ENCODE measurements at regions not wholly inside any gene's neighbourhood (a gene's known extent, or its start where the extent isn't known, plus 50 kb on each side); places are given as distances from the start of the nearest gene placed in this dataset.

DNA sequence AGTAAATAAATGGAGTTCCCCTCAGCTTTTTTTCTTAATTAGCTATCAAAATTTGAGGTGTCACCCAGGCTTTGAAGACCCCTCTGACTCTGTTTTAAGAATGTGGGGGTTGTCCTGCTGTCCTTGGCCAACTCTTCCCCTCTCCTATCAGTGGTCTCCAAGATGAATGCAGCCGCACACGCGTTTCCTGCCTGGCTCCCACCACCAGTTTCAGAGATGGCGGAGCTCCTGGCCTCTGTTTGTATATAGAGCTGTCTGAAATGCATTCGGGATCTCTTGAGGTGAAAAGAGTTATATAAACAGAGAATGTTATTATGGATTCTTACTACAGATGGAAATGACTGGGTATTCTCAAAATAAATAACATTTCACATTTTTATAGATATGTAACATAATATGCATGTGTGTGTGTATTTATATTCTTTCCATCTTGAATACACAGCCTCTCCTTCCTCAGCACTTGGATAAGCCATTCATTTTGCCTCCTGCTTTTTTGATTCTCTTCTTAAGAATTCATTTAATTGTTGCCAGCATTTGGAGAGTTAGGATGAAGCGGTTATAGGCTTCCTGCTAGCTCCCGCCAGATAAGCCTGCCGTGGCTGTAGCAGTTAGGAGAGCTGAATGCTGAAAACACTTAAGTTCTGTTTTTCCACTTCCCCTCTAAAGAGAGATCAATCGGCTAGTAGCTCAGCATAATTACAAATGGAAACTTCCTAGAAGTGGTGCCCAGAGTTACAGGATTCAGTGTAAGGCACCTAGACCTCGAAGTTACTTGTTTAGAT is 659.3 kb upstream of the FANCL start:
- DNase-seq (ENCODE audit: low read depth in 2 of 3, low spot score in 1 of 3), result no peak

- DNase-seq (ENCODE audit: low read depth in 2 of 3, low spot score in 1 of 3), result no peak
These were observed 658.6 kb upstream of the FANCL start for GRCh38 chr2:58899692-58900091.

- DNase-seq (ENCODE audit: low read depth in 2 of 3, low spot score in 1 of 3), result no peak
These were observed 655.5 kb upstream of the FANCL start for GRCh38 chr2:58896638-58897037.

DNA sequence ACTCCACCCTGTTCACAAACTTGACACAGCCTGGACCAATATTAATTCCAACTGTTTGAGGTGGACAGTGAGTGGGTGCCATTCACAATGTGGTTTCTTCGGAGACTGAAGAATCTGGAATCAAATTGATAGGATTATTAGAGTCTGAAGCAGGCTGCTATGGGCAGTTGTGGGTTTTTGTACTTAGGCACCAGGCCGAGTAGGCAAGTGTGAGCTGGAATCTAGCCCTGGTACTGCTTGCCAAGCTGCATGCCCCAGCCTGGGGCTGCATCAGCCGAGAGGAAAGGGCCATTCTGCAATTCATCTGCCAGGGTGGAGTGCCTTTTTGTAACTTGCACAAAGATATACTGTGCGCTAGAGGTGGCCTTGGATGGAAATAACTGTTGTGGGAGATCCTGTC is 654.7 kb upstream of the FANCL start:
- no peak for DNase-seq (ENCODE audit: low read depth in 2 of 3, low spot score in 1 of 3)

DNA sequence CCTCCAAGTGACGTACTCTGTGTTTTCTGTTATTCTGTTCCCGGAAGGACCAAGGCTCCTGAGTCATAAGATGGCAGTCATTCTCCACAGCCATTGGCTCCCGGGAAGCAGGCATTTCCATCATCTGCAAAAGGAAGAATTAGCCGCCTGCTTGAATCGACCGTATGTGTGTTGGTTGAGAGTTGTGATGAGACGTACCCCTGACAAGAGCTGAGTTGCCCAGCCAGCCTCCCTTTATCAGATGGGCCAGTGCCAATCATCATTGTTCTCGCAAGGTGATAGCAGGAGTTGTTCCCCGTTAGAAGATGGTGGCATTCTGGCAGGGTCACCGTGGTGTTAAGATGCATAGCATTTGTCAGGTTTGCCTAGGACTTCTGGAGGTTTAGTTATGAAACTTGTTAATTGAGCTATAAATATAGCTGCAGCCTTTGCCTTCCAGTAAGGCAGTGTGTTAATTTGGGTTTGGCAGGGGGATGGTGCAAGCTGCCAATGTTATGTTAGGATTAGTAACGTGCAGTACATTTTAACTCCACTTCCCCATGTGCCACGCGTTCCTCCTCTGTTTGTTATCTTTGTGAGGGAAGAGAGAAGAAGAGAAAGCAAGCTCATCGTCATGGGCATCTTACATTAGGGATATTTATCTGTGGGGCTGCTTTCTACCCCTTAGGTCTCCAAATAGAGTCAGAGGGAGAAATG is 652.7 kb upstream of the FANCL start:
- DNase-seq (ENCODE audit: low read depth in 2 of 3, low spot score in 1 of 3), result no peak

- DNase-seq (ENCODE audit: low read depth in 2 of 3, low spot score in 1 of 3), result no peak
These were observed 650.8 kb upstream of the FANCL start for GRCh38 chr2:58891828-58892377.

GRCh38 chr2:58890865-58891525 is 649.9 kb upstream of the FANCL start:
- DNase-seq (ENCODE audit: low read depth in 2 of 3, low spot score in 1 of 3), result no peak

- DNase-seq (ENCODE audit: low read depth in 2 of 3, low spot score in 1 of 3), result no peak
These were observed 644.9 kb upstream of the FANCL start for GRCh38 chr2:58886009-58886408.

DNA sequence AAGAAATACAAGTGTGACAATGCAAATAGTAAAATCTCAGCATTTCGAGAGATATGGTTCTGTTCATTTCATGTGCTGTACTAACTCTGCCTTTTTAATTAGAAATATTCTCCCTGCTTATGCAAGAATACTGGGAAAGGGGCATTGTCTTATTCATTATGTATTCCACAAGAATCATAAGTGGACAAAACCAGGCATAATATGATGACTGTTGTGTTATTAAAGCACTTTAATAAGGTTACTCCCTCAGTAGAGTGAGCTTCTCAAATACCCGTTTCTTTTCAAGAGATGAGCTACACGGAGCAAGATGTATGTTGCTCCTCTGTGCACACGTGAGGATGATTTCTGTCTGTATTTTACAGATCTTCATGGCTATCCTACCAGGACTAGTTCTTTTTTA is 638.7 kb upstream of the FANCL start:
- no peak for DNase-seq (ENCODE audit: low read depth in 2 of 3, low spot score in 1 of 3)

- DNase-seq (ENCODE audit: low read depth in 2 of 3, low spot score in 1 of 3), result no peak
These were observed 637.7 kb upstream of the FANCL start for GRCh38 chr2:58878778-58879177.

DNA sequence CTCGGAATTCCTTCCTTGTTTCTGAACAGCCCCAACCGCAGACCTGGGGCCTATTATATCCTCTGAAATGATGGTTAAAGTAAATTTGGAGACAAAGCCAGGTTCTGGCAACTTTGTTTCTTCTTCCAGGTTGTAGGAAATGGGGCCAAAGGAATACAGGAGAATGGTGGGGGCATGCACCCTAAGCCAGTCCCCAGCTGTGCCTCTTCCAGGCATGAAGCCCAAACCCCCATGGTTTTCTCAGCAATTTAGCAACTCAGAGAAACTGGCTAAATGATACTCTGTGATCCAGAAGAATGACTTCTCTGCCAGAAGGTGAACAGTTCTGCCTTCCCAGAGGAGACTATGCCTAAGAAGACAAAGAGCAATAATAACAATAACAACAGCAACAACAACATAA is 635.0 kb upstream of the FANCL start:
- no peak for DNase-seq (ENCODE audit: low read depth in 2 of 3, low spot score in 1 of 3)

DNA sequence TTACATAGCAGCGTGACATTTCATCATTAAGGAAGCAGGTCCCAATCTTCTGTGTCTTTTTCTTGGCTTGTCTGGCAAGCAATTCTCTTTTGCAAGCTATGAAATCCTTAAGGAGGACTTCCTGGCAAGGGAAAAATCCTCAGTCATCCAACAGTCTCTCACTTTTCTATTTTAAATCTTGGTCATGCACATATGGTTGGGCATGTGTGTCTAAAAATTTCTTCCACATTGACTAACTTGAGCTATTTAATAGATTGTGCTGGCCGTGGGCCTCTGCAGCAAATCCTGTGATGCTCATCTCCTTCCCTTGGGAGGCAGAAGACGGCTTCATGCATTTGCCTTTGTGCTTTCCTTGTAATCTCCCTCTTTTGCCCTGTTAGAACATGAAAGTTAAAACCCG is 634.3 kb upstream of the FANCL start:
- DNase-seq (ENCODE audit: low read depth in 2 of 3, low spot score in 1 of 3), result no peak

GRCh38 chr2:58871469-58872142 is 630.5 kb upstream of the FANCL start:
- no peak for DNase-seq (ENCODE audit: low read depth in 2 of 3, low spot score in 1 of 3)

- DNase-seq (ENCODE audit: low read depth in 2 of 3, low spot score in 1 of 3), result no peak
These were observed 629.6 kb upstream of the FANCL start for GRCh38 chr2:58870704-58871103.

DNA sequence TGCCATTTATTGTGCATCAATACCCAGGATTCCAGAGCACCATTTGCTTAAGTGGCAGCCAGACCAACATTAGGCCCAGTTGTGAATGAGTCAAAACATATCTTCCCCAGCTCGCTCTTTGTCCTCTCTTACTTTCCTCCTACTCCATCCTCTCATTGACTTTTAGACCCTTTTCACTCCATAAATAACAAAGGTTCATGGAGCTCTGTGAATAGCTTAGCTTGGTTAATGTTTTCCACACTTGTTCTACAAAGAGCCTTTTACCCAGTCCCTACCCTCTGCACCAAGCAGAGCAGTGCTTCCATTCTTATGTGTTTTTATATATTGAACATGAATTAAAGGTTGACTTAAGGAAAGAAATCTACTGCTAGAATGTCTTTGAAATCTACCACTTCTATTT is 625.8 kb upstream of the FANCL start:
- no peak for DNase-seq (ENCODE audit: low read depth in 2 of 3, low spot score in 1 of 3)

DNA sequence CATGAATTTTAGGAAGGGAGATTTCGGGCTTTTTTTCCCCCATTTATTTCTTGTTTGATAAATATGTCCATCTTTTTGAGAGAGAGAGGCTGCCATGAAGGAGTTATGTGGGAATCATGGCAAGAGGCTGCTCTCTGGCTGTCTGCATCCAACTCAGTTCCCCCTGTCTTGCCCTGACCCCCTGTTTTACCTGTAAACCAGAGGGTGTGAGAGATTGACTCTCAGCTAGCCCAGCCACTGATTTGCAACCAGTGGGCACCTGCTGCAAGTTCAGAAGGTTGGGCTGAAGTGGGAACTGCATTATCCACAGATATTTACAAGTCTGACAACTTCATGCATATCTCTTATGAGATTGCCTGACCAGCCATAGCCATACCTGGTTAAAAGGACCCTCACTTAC is 625.4 kb upstream of the FANCL start:
- DNase-seq (ENCODE audit: low read depth in 2 of 3, low spot score in 1 of 3), result no peak

DNA sequence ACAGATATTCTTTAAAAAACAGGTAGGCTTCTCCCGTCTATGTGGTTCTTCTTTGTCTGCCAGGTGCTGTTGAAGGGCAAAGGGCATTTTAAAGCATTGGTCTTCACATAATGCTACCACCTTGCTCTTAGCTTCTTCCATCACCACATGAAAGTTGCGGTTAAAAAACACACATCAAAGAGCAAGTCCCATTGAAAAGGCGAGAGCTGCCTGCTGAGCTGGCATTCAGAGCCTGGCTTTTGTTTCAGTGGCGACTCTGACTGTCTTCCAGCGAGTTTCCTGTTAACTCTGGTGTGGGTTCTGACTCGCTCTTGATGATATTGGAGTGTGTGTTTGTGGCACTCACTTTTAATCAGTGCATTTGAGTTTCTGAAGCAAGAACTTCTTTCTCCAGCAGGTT is 624.9 kb upstream of the FANCL start:
- DNase-seq (ENCODE audit: low read depth in 2 of 3, low spot score in 1 of 3), result peak in 1 of 3 donors; percentile 2

DNA sequence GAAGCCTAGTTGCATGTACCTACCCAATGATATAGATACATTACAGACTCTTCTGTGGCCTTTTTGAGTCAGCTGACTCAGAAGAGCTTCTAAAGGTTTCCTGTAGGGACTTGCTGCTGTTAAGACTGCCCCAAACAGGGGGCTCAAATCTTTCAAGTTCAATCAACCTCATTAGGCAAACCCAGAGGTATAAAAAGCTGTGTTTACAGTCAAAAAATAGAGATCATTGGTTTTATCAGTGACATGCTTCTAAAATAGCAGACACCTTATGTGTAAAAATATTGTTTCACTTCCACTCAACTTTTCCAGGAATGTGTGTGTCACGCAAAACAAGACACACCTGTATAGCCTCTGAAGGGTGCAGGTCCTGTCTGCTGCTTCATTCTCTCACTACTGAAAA is 624.3 kb upstream of the FANCL start:
- DNase-seq (ENCODE audit: low read depth in 2 of 3, low spot score in 1 of 3), result no peak

DNA sequence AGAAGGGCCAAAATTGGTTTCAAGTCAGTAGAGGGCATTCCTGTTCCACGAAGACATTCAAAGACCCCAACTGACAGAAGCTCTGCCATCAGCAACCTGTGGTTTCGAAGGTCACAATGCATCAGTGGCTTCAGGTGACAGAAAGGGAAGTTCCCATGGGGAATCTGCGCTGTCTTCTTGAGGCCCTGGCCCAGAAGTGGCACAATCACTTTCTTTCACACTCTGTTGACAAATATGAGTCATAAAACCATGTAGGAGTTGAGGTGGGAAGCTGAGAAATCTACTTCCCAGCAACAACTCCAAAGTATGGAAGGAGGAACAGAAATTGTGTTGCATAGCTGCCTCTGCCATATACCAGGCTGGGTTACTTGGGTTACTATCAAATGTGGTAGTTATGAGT is 621.1 kb upstream of the FANCL start:
- DNase-seq (ENCODE audit: low read depth in 2 of 3, low spot score in 1 of 3), result no peak

DNA sequence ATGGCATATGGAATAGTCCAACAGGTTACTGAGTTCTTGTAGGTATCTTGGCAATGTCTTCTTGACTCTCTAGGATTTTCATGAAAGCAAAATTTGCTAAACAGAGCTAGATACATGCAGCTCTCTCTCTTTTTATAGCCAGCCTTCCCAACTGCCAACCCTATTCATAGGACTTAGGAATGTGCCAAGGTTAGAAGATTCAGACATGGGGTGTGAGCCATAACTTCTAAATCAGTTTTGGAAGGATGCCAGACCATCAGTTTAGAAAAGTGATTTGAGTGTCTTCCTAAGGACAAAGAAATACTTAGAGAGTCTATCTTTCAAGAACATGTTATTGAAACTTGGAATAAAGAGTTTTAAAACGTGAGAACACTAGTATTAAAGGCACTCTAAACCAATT is 619.5 kb upstream of the FANCL start:
- no peak for DNase-seq (ENCODE audit: low read depth in 2 of 3, low spot score in 1 of 3)

- no peak for DNase-seq (ENCODE audit: low read depth in 2 of 3, low spot score in 1 of 3)
These were observed 615.0 kb upstream of the FANCL start for GRCh38 chr2:58856100-58856499.

GRCh38 chr2:58853420-58853819 is 612.3 kb upstream of the FANCL start:
- no peak for DNase-seq (ENCODE audit: low read depth in 2 of 3, low spot score in 1 of 3)
